NCI-H2171 treated with DMSO at 0.1 percent for 48 hours (cell line): ENCODE measurements at regions not wholly inside any gene's neighbourhood (a gene's known extent, or its start where the extent isn't known, plus 50 kb on each side); places are given as distances from the start of the nearest gene placed in this dataset.

Source experiments
- DNase-seq: peaks from one replicate; lab custom pipeline; 2025; lab: John Stamatoyannopoulos, UW

DNA sequence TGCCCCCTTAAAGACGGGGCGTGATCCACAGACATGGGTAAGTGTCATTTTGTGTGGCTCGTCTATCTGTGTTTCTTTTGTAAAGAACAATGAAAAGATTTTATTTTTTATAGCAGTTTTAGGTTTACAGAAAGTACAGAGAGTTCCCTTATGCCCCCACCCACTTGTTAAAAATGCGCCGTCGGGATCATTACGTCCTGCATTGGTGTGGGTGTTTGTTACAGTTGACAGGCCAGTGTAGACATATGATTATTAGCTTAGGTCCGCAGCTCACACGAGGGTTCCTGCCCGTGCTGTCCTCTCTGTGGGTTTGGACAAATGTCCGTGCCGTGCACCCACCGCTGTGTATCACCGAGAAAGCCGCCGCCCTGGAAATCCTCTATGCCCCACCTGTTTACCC lies 50.5 kb downstream of the RGS12 start:
- DNase-seq: no peak

DNA sequence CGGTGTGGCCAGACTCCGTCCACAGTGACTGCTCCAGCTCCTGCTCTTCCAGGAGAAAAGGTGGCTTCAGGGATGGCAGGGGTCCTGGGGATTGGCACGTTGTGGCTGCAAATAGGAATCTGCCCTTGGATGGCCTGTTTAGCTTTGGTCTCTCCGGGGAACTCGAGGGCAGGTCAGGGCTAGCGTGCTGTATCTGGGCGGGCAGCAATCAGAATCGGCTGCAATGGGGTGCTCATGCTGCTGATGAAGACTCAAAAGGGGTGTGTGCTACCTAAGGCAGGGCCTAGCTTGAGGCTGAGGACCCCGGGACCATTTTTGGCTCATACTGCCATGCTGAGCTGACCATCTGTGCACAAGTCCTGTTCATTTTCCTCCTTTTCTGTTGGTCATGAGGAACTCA lies 51.3 kb downstream of the RGS12 start:
- DNase-seq: no peak

DNA sequence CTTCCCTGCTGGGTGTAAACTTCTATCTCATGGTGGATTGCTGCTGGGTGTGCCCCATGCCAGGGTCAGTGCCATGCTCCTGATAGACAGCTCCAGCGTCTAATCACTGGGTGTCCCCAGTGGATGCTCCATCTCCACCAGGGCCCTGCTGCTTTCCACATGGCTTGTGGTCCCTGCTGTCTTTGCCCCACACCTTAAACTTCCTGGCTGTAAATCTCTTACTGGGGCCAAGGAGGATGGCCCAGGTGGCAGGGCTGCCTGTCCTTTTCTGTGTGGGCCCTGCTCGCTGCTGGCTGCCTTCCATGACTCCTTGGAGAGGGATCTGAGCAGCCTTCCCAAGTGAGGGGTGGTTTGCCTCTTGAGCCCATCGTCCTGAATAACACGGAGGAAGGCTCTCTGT lies 51.8 kb downstream of the RGS12 start:
- DNase-seq: no peak

- no peak for DNase-seq
These were observed 52.6 kb downstream of the RGS12 start for GRCh38 chr4:3345384-3345783.

- peak; percentile 47 for DNase-seq
These were observed 53.3 kb downstream of the RGS12 start for GRCh38 chr4:3346146-3346545.

DNA sequence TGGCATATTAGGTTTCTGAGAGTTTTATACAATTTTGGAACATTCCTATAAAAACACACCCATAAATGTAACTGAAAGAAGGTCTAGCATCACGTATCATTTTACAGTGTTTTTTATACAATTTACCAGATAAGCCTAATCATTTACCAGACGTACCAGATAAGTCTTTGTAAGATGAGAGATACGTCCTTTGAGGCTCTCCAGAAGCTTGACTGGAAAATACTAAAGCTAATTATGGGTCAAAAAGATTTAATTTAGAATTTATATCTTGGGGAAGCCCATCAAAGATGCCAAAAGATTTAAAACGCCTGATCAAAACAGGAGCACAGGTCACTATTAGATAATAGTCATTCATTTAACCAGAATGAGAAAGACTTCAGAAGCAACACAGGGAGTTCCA lies 55.0 kb downstream of the RGS12 start:
- no peak for DNase-seq

- DNase-seq: no peak
These were observed 55.8 kb downstream of the RGS12 start for GRCh38 chr4:3348621-3349020.

GRCh38 chr4:3349116-3349515 lies 56.3 kb downstream of the RGS12 start:
- DNase-seq: no peak

- DNase-seq: no peak
These were observed 59.2 kb downstream of the RGS12 start for GRCh38 chr4:3351997-3352396.

DNA sequence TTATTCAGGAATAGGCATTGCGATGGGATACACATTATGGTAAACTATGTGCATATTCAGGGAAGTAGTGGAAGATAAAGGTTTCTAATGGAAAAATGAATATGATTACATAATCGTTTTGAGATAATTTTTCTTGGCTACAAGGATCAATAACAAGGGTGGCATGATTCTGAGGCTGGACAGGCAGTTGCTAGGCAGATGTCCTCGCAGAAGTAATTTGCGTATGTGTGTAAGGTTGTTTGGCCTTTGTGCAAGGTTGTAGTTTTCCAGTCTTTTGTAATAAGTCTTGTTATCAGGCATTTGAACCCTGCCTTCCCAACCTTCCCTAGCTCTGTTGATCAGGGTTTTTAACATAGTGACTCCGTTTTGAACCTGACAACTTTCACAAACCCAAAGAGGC lies 59.7 kb downstream of the RGS12 start:
- DNase-seq: no peak

- no peak for DNase-seq
These were observed 60.2 kb downstream of the RGS12 start for GRCh38 chr4:3352941-3353594.

GRCh38 chr4:3353752-3354454 lies 61.1 kb downstream of the RGS12 start:
- no peak for DNase-seq

DNA sequence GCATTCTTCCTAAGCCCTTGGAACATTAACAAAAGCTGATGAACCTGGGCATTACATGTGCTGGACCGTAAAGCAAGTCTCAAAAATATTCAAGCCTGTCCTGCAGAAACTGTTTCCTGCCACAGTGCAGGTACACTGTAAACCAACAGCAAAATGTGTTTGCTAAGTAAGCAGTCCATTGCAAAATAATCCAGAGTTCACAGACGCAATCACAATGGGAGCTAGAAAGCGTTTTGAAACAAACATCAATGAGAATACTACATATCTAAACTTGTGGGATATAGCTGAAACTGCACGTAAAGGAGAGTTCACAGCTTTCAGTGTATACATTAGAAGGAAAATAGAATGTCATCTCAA lies 61.6 kb downstream of the RGS12 start:
- no peak for DNase-seq

- DNase-seq: no peak
These were observed 62.5 kb downstream of the RGS12 start for GRCh38 chr4:3355266-3355748.

DNA sequence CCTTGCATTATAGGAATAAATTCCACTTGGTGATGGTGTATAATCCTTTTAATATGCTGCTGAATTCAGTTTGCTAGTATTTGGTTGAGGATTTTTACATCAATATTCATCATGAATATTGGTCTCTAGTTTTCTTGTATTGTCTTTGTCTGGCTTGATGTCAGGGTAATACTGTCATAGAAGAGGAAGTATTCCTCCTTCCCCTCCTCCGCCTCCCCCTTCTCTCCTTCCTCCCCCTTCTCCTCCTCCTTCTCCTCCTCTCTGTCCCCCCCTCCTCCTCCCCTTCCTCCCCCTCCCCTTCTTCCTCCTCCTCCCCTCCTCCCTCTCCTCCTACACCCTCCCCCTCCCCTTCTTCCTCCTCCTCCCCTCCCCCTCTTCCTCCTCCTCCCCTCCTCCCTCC lies 65.8 kb downstream of the RGS12 start:
- no peak for DNase-seq

- DNase-seq: no peak
These were observed 68.0 kb downstream of the RGS12 start for GRCh38 chr4:3360777-3361176.

- no peak for DNase-seq
These were observed 68.6 kb downstream of the RGS12 start for GRCh38 chr4:3361406-3361805.

DNA sequence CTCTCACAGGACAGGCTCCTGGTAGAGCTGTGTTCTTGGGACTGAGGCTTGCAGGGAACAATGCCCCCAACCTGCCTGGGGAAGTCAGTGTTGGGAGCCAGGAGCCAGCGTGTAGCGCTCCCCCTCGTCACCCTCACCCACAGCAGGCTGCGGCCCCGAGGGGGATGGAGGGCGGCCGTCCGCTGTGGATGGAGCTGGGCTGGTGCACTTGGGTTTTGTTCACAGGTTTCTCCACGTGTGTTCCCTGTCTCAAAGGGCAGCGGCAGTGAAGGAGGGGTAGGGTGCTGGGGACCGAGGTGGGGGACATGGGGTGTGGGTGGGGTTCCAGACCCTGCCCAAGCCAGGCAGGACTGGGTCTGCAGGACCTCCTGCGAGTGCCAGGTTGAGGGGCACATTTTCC lies 69.1 kb downstream of the RGS12 start:
- DNase-seq: no peak

DNA sequence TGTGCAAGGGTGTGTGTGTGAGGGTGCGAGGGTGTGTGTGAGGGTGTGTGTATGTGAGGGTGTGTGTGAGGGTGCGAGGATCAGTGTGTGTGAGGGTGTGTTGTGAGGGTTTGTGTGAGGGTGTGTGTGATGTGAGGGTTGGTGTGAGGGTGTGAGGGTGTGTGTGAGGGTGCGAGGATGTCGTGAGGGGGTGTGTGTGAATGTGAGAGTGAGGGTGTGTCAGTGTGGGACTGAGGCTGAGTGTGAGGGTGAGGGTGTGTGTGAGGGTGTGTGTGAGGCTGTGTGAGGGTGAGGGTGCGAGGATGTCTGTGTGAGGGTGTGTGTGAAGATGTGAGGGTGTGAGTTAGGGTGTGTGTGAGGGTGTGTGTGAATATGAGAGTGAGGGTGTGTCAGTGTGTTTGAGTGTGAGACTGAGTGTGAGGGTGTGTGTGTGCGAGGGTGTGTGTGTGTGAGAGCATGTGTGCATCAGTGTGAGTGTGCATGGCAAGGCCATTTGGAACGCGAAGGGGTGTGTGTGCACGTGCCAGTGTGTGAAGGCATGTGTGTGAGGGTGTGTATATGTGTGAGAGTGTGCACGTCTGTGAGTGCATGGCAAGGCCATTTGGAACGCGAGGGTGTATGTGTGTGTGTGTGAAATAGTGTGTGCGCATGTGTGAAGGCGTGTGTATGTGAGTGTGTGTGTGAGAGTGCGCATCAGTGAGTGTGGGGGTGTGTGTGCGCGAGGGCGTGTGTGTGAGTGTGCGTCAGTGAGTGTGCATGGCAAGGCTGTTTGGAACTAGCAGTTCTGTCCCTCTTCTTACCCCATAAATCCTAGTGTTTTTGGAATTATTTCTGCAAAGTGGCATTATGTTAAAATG lies 69.8 kb downstream of the RGS12 start:
- no peak for DNase-seq

DNA sequence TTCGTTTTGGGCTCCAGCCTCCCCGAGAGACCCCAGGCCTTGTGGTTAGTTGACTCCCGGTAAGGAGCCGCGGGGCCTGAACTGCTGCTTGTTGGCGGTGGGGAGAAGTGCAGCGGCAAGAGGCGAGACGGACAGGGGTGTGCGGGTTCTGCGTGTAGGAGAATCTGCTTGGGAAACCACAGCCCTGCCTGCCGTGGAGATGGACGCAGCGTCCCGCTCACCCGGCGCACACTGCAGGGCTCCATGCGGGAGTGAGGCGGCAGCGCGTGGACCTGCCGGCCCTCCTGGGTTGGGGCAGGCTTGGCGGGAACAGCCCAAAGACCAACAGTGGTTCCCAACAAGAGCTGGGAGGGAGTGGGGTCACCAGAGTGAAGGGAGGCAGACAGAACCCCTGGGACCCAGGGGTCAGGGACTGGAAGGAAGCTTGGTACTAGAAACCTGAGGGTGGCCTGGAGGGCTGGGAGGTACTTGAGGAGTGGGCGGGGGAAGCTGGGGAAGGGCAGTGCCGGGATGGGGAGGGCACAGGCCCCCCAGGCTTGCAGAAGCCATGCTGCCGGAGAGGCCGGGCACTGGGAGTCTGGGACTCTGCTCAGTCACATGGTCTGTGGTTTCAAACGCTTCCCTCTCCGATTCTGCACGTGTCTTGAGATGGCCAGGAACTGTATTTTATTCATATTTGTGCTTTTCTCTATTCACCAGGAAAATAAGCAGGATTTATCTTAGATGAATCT lies 70.8 kb downstream of the RGS12 start:
- DNase-seq: no peak

DNA sequence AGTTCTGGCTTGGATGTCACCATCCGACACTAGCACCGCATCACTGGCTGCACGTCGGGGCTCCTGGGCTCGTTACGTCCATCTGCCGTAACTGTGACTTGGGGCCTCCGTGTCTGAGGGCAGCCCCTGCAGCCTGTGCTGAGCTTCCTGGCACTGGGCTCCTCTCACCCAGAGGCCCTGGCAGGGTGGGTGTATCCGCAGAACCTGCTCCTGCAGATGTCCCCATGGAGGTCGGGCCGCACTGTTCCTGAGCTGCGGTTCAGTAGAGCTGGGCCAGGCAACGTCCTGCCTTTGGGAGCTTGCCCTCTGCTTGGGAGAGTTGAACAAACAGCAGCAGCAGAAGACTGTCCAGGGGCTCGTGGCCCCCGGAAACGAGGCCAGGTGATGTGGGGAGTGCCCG lies 71.4 kb downstream of the RGS12 start:
- DNase-seq: no peak

DNA sequence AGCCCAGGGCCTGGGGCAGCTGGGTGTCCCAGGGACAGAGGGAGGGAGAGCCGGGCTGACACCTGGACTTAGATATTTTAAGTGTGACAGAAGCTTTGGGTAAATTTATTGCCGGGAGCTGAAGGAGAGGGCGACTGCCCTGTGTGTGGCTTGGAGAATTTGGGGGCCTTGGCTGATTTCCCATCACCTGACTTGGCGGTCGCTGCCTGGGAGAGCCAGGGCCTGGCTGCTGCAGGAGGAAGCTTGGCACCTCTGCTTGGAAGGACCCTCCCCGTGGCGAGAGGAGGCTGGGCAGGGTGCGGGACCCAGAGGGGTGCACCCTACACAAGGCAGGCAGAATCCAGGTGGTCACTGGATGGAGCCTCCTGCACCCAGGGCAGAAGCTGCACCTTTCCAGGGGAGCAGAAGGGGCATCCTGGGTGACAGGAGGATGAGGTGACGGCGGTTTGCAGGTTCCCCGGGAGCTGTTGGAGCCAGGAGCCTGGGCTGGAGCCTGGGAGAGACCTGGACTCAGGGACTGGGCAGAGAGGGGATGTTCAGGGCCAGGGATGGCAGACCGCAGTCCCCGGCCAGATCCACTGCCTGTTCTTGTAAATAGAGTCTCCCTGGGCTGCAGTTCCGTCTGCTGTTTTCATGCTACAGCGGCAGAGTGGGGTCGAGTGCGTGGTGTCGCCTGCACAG lies 72.0 kb downstream of the RGS12 start:
- DNase-seq: no peak
